Neuronal stem cell (in vitro differentiated cells): ENCODE measurements at regions not wholly inside any gene's neighbourhood (a gene's known extent, or its start where the extent isn't known, plus 50 kb on each side); places are given as distances from the start of the nearest gene placed in this dataset.

Experiments used
- DNase-seq: peaks from one replicate; pipeline ENCODE4 v3.0.0-alpha.2; 2013; ENCODE audit warnings: low spot score
- H2AFZ ChIP-seq: one replicate; pipeline ENCODE4 v1.6.1; 2013; ENCODE audit warnings: mild to moderate bottlenecking, low read length, inconsistent platforms
- H2AK5ac ChIP-seq: 2 replicates; pipeline ENCODE4 v1.6.1; 2013; ENCODE audit warnings: low read depth, mild to moderate bottlenecking, inconsistent platforms, low read length, moderate library complexity, mixed read lengths
- H2BK120ac ChIP-seq: 2 replicates; pipeline ENCODE4 v1.6.1; 2013; ENCODE audit warnings: low read depth, mild to moderate bottlenecking, inconsistent platforms, low read length, moderate library complexity, mixed read lengths
- H2BK12ac ChIP-seq: one replicate; pipeline ENCODE4 v1.6.1; 2013; ENCODE audit warnings: low read length, inconsistent platforms
- H2BK15ac ChIP-seq: 2 replicates; pipeline ENCODE4 v1.6.1; 2013; ENCODE audit warnings: mild to moderate bottlenecking, low read length, inconsistent platforms, mixed read lengths
- H2BK5ac ChIP-seq: one replicate; pipeline ENCODE4 v1.6.1; 2013; ENCODE audit warnings: inconsistent platforms, mild to moderate bottlenecking, low read length, moderate library complexity
- H3K14ac ChIP-seq: one replicate; pipeline ENCODE4 v1.6.1; 2013; ENCODE audit warnings: low read length, inconsistent platforms
- H3K18ac ChIP-seq: 2 replicates; pipeline ENCODE4 v1.6.1; 2013; ENCODE audit warnings: low read length, inconsistent platforms
- H3K23ac ChIP-seq: 2 replicates; pipeline ENCODE4 v1.6.1; 2013; ENCODE audit warnings: low read depth, mild to moderate bottlenecking, mixed read lengths, low read length, inconsistent platforms; ENCODE audit not compliant: poor library complexity
- H3K27ac ChIP-seq: replicated peaks from 3 replicates; pipeline ENCODE4 v1.5.1; 2013; ENCODE audit warnings: low read length, inconsistent platforms
- H3K27me3 ChIP-seq, 3 experiments: 2 replicates each; pipeline ENCODE4 v1.6.1; 2013; ENCODE audit warnings: low read length in 3 of 3, mild to moderate bottlenecking in 2 of 3, inconsistent platforms in 1 of 3, low read depth in 1 of 3, mixed read lengths in 1 of 3, moderate library complexity in 1 of 3; ENCODE audit not compliant: control insufficient read depth in 3 of 3, insufficient read depth in 3 of 3
- H3K36me3 ChIP-seq, 2 donors: replicated peaks in 1 of 2; 2 replicates each; pipeline ENCODE4 v1.6.1; 2013; ENCODE audit warnings: low read length in 2 of 2; ENCODE audit not compliant: control insufficient read depth in 2 of 2, insufficient read depth in 2 of 2
- H3K4ac ChIP-seq: 2 replicates; pipeline ENCODE4 v1.6.1; 2013; ENCODE audit warnings: inconsistent platforms, mild to moderate bottlenecking, low read length, moderate library complexity
- H3K4me1 ChIP-seq, 2 donors: 1 replicate in 1 of 2; 2 replicates in 1 of 2; pipeline ENCODE4 v1.6.1; 2013; ENCODE audit warnings: low read length in 2 of 2, low read depth in 1 of 2; ENCODE audit not compliant: control insufficient read depth in 2 of 2, insufficient read depth in 1 of 2
- H3K4me2 ChIP-seq: one replicate; pipeline ENCODE4 v1.6.1; 2013; ENCODE audit warnings: mild to moderate bottlenecking, low read length, inconsistent platforms; ENCODE audit not compliant: insufficient read depth, poor library complexity, severe bottlenecking
- H3K4me3 ChIP-seq, 2 donors: 2 replicates each; pipeline ENCODE4 v1.5.1; 2013; ENCODE audit warnings: low read length in 2 of 2, mild to moderate bottlenecking in 2 of 2, inconsistent platforms in 1 of 2, moderate library complexity in 1 of 2
- H3K79me1 ChIP-seq: one replicate; pipeline ENCODE4 v1.6.1; 2013; ENCODE audit warnings: low read depth, mild to moderate bottlenecking, inconsistent platforms, low read length, moderate library complexity
- H3K9ac ChIP-seq: one replicate; pipeline ENCODE4 v1.6.1; 2013; ENCODE audit warnings: mild to moderate bottlenecking, low read depth, low read length, inconsistent platforms; ENCODE audit not compliant: poor library complexity
- H3K9me3 ChIP-seq, 2 donors: replicated peaks in 1 of 2; 2 replicates each; pipeline versions ENCODE3 to v1.6.1; 2013; ENCODE audit warnings: low read length in 2 of 2, mild to moderate bottlenecking in 2 of 2, inconsistent platforms in 1 of 2, low read depth in 1 of 2, mixed read lengths in 1 of 2, moderate library complexity in 1 of 2; ENCODE audit not compliant: control insufficient read depth in 2 of 2, insufficient read depth in 1 of 2
- H4K8ac ChIP-seq: one replicate; pipeline ENCODE4 v1.6.1; 2013; ENCODE audit warnings: low read depth, mild to moderate bottlenecking, inconsistent platforms, low read length, moderate library complexity
- H4K91ac ChIP-seq: one replicate; pipeline ENCODE4 v1.6.1; 2013; ENCODE audit warnings: low read length, low read depth, mild to moderate bottlenecking, inconsistent platforms; ENCODE audit not compliant: poor library complexity
- WGBS, 2 donors: extraction: QIAGEN DNeasy Blood & Tissue Kit; methylation state at CpG; one replicate each; pipeline ENCODE4 v1.1.7; 2013; ENCODE audit warnings: missing lambda C conversion rate in 2 of 2, mixed read lengths in 1 of 2; ENCODE audit not compliant: insufficient read length in 2 of 2, insufficient replicate concordance in 1 of 2; ENCODE audit errors: extremely low coverage in 2 of 2; 5-methylcytosine and 5-hydroxymethylcytosine counted together

DNA sequence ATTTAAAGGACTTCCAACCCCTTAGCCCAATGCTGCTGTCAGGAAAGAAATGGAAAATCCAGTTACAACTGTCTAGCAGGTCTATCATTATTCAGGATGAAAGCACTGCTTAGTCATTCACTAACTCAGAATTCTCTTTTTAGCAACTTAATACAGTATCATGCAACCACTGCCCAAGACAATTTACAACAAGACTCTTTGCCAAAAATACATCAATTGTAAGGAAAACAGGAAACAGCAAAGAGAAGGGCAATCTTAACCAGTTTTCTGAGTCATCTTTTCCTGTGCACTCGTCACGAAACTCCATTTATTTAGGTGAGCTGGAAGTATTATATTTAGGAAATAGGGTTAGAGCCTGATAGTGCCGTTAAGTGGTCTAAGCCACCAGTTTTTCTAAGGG is 1197.7 kb upstream of the CITED2 start:
- no peak for DNase-seq
- H3K4me3 ChIP-seq = no peak overlapping the region
- H3K79me1 ChIP-seq = no peaks in the 10 kb centered on the region
- no peak overlapping the region for H2BK15ac ChIP-seq
- H3K18ac ChIP-seq = no peak overlapping the region
- H4K91ac ChIP-seq = no peak overlapping the region
- no peaks in the 10 kb centered on the region for H3K27me3 ChIP-seq
- H3K27ac ChIP-seq = no peak overlapping the region
- H3K9me3 ChIP-seq = no peaks in the 10 kb centered on the region
- no peak overlapping the region for H2BK120ac ChIP-seq
- H3K9ac ChIP-seq = no peak overlapping the region
- H3K36me3 ChIP-seq = no peaks in the 10 kb centered on the region
- H2BK12ac ChIP-seq = no peak overlapping the region
- no peak overlapping the region for H2BK5ac ChIP-seq
- H4K8ac ChIP-seq = no peak overlapping the region
- H3K4ac ChIP-seq = no peak overlapping the region
- WGBS, 2 donors = no CpG with 5 or more reads among the region's 3 CpGs
- no peak overlapping the region for H3K14ac ChIP-seq
- H3K4me1 ChIP-seq = peaks cover 0 to 4% of the 10 kb centered on the region in 2 donors
- H2AK5ac ChIP-seq = no peak overlapping the region
- no peak overlapping the region for H3K4me2 ChIP-seq
- H3K23ac ChIP-seq = no peak overlapping the region
- H2AFZ ChIP-seq = peak overlapping the region; percentile 6

DNA sequence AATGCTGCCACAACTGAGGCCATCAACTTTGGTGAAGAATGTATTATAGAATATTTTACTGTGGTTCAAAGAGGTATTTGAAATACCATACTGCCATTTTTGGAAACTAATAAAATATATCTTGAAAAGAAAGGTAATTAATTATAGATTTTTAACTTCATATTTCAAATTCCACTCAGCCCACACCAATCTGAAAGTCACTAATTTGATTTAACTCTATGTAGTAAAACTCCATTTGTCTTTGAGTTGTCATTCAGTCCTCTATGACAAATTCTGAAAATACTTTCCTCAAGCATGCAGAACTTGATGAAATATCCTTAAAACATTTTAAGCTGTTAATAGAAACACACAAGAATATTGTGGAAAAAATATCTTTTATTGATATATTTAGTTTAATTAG is 1196.7 kb upstream of the CITED2 start:
- no peaks in the 10 kb centered on the region for H3K36me3 ChIP-seq
- H3K23ac ChIP-seq = no peak overlapping the region
- H2BK5ac ChIP-seq = no peak overlapping the region
- no peak overlapping the region for H4K91ac ChIP-seq
- H3K18ac ChIP-seq = no peak overlapping the region
- H3K4me3 ChIP-seq = no peak overlapping the region
- no peak overlapping the region for H3K9ac ChIP-seq
- H2BK120ac ChIP-seq = no peak overlapping the region
- H3K27ac ChIP-seq = no peak overlapping the region
- H2AK5ac ChIP-seq = no peak overlapping the region
- H3K4me1 ChIP-seq = peaks cover 0 to 2% of the 10 kb centered on the region in 2 donors
- DNase-seq = no peak
- H2AFZ ChIP-seq = no peak overlapping the region
- H3K14ac ChIP-seq = no peak overlapping the region
- no peaks in the 10 kb centered on the region for H3K27me3 ChIP-seq
- no peak overlapping the region for H4K8ac ChIP-seq
- H3K4me2 ChIP-seq = no peak overlapping the region
- no peak overlapping the region for H2BK12ac ChIP-seq
- H3K9me3 ChIP-seq = no peaks in the 10 kb centered on the region
- H3K4ac ChIP-seq = no peak overlapping the region
- H2BK15ac ChIP-seq = no peak overlapping the region
- no peaks in the 10 kb centered on the region for H3K79me1 ChIP-seq

- no peak overlapping the region for H2AFZ ChIP-seq
- H3K14ac ChIP-seq = no peak overlapping the region
- no peak for DNase-seq
- H2AK5ac ChIP-seq = no peak overlapping the region
- no peak overlapping the region for H3K18ac ChIP-seq
- H2BK120ac ChIP-seq = no peak overlapping the region
- H3K4me3 ChIP-seq = no peak overlapping the region
- no peaks in the 10 kb centered on the region for H3K27me3 ChIP-seq
- H3K4me1 ChIP-seq = no peaks in the 10 kb centered on the region
- no peaks in the 10 kb centered on the region for H3K9me3 ChIP-seq
- no peak overlapping the region for H2BK12ac ChIP-seq
- no peak overlapping the region for H3K23ac ChIP-seq
- H3K36me3 ChIP-seq = no peaks in the 10 kb centered on the region
- no peak overlapping the region for H4K91ac ChIP-seq
- no peak overlapping the region for H3K27ac ChIP-seq
- H3K4ac ChIP-seq = no peak overlapping the region
- no peaks in the 10 kb centered on the region for H3K79me1 ChIP-seq
- H3K9ac ChIP-seq = no peak overlapping the region
- no peak overlapping the region for H4K8ac ChIP-seq
- no peak overlapping the region for H2BK5ac ChIP-seq
- WGBS, 2 donors = no CpG with 5 or more reads among the region's 2 CpGs
- no peak overlapping the region for H3K4me2 ChIP-seq
- H2BK15ac ChIP-seq = no peak overlapping the region
Measured at GRCh38 chr6:140567466-140567865, 1193.0 kb upstream of the CITED2 start.

DNA sequence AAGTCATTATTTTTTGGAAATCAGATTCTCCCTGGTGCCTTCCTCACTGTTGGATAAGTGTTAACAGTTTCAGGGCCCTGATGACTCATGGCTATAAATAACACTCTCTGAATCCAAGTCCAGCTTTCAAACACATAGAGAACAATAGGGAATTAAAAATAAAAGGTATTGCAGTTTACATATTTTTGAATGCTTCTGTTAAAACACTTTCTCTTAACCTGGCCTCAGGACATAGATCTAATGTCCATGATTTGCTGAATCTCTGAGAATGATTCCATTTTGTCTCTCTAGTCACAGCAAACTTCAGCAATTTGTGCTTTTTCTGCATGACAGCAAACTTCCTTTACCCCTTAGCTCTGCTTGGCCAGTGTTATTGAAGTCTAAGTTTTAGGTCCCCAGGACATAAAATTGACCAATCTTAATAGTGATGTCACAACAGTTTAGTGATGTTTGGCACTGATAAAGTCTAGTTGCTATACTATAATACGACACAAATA is 1192.4 kb upstream of the CITED2 start:
- no peak overlapping the region for H3K18ac ChIP-seq
- H2AK5ac ChIP-seq = no peak overlapping the region
- no peak overlapping the region for H4K91ac ChIP-seq
- no peak overlapping the region for H2BK120ac ChIP-seq
- no CpG with 5 or more reads among the region's 1 CpG for WGBS, 2 donors
- H3K23ac ChIP-seq = no peak overlapping the region
- H2BK15ac ChIP-seq = no peak overlapping the region
- no peaks in the 10 kb centered on the region for H3K36me3 ChIP-seq
- H3K4me1 ChIP-seq = no peaks in the 10 kb centered on the region
- H3K27ac ChIP-seq = no peak overlapping the region
- no peak overlapping the region for H3K4ac ChIP-seq
- H3K79me1 ChIP-seq = no peaks in the 10 kb centered on the region
- no peaks in the 10 kb centered on the region for H3K27me3 ChIP-seq
- no peak overlapping the region for H3K9ac ChIP-seq
- H4K8ac ChIP-seq = no peak overlapping the region
- H2BK12ac ChIP-seq = no peak overlapping the region
- H3K9me3 ChIP-seq = no peaks in the 10 kb centered on the region
- no peak overlapping the region for H2BK5ac ChIP-seq
- no peak overlapping the region for H3K4me3 ChIP-seq
- DNase-seq = no peak
- peak overlapping the region; percentile 42 for H2AFZ ChIP-seq
- H3K14ac ChIP-seq = no peak overlapping the region
- no peak overlapping the region for H3K4me2 ChIP-seq
